Activated CD8-positive, alpha-beta memory T cell treated with anti-CD3 and anti-CD28 coated beads, Interleukin-2, amount 50 U/mL, for 1 hour (primary cell): ENCODE measurements at regions not wholly inside any gene's neighbourhood (a gene's known extent, or its start where the extent isn't known, plus 50 kb on each side); places are given as distances from the start of the nearest gene placed in this dataset.
"Not testable (repeated sequence)": the region's sequence is repeated elsewhere in the genome, so short reads cannot be mapped to it uniquely, and the experiment has no call there.

Experiments used
- DNase-seq: peaks from one replicate; pipeline ENCODE4 v3.0.0-alpha.2; 2020; ENCODE audit errors: extremely low read depth

- DNase-seq: not testable (repeated sequence)
Observed at GRCh38 chr9:90226839-90227338, 415.7 kb downstream of the DIRAS2 start.

GRCh38 chr9:90233081-90233480 is 409.5 kb downstream of the DIRAS2 start:
- DNase-seq: not testable (repeated sequence)

- no peak for DNase-seq
Observed at GRCh38 chr9:90240541-90240940, 402.1 kb downstream of the DIRAS2 start.

GRCh38 chr9:90245661-90246060 is 397.0 kb downstream of the DIRAS2 start:
- DNase-seq: no peak

- DNase-seq: no peak
Observed at GRCh38 chr9:90249094-90249493, 393.5 kb downstream of the DIRAS2 start.

GRCh38 chr9:90251316-90251715 is 391.3 kb downstream of the DIRAS2 start:
- no peak for DNase-seq

- no peak for DNase-seq
Observed at GRCh38 chr9:90256345-90256744, 386.3 kb downstream of the DIRAS2 start.

GRCh38 chr9:90259311-90260246 is 383.0 kb downstream of the DIRAS2 start:
- DNase-seq: no peak

GRCh38 chr9:90261698-90262097 is 380.9 kb downstream of the DIRAS2 start:
- DNase-seq: no peak

GRCh38 chr9:90268613-90269012 is 374.0 kb downstream of the DIRAS2 start:
- no peak for DNase-seq

GRCh38 chr9:90271707-90272106 is 370.9 kb downstream of the DIRAS2 start:
- no peak for DNase-seq

- no peak for DNase-seq
Observed at GRCh38 chr9:90274725-90275124, 367.9 kb downstream of the DIRAS2 start.

- no peak for DNase-seq
Observed at GRCh38 chr9:90285946-90286345, 356.7 kb downstream of the DIRAS2 start.

- DNase-seq: no peak
Observed at GRCh38 chr9:90287567-90288274, 354.9 kb downstream of the DIRAS2 start.

GRCh38 chr9:90288275-90288639 is 354.4 kb downstream of the DIRAS2 start:
- DNase-seq: no peak

GRCh38 chr9:90290716-90291485 is 351.7 kb downstream of the DIRAS2 start:
- DNase-seq: no peak

GRCh38 chr9:90296539-90296938 is 346.1 kb downstream of the DIRAS2 start:
- DNase-seq: no peak

- no peak for DNase-seq
Observed at GRCh38 chr9:90299968-90300367, 342.7 kb downstream of the DIRAS2 start.

- no peak for DNase-seq
Observed at GRCh38 chr9:90300611-90301276, 341.9 kb downstream of the DIRAS2 start.

- no peak for DNase-seq
Observed at GRCh38 chr9:90301277-90301653, 341.4 kb downstream of the DIRAS2 start.

GRCh38 chr9:90303655-90304054 is 339.0 kb downstream of the DIRAS2 start:
- no peak for DNase-seq

GRCh38 chr9:90306158-90306557 is 336.5 kb downstream of the DIRAS2 start:
- no peak for DNase-seq
